GM23248 (cell line): ENCODE measurements at regions not wholly inside any gene's neighbourhood (a gene's known extent, or its start where the extent isn't known, plus 50 kb on each side); places are given as distances from the start of the nearest gene placed in this dataset.

Source experiments
- EZH2 ChIP-seq: fragments of 200-600 bp; sonication (generic); IDR thresholded peaks from 2 replicates; pipeline ENCODE4 v1.6.1; 2018; ENCODE audit warnings: antibody characterized with exemption, mild to moderate bottlenecking; ENCODE audit not compliant: insufficient read depth, poor library complexity, severe bottlenecking
- EZH2phosphoT487 ChIP-seq: fragments of 200-600 bp; sonication (generic); IDR thresholded peaks from 2 replicates; pipeline ENCODE4 v1.6.1; 2018; ENCODE audit warnings: antibody characterized with exemption, moderate library complexity, mild to moderate bottlenecking, low read depth; ENCODE audit not compliant: insufficient read depth

DNA sequence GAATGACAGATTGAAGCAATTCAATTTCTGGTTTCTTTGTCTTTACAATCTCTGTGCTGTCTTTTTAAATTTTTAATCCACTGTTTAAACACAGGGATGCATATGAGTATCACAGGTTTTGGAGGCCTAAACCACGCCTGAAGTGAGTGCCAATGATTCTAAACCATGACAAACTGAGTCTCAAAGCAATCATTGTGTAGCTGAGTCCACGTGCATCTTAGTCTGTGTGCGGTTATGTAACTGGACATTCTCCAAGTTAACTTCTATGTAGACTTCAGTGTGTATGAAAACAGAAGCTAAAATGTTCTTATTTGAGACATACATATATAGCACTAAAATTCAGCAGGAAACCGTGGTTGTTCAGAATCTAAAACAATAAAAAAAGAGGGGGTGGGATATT is 79.3 kb upstream of the ST8SIA6 start:
- TF ChIP-seq EZH2 = no peak
- no peak for TF ChIP-seq EZH2phosphoT487
